GM19324 (cell line): ENCODE measurements at regions not wholly inside any gene's neighbourhood (a gene's known extent, or its start where the extent isn't known, plus 50 kb on each side); places are given as distances from the start of the nearest gene placed in this dataset.
"Not testable (repeated sequence)": the region's sequence is repeated elsewhere in the genome, so short reads cannot be mapped to it uniquely, and the experiment has no call there.

Source experiments
- ATAC-seq: cut with Tn5 transposase; IDR thresholded peaks from one replicate; pipeline ENCODE4 v1.9.1; 2021; ENCODE audit warnings: mild to moderate bottlenecking, moderate library complexity; ENCODE audit not compliant: unreplicated experiment, low FRiP score

DNA sequence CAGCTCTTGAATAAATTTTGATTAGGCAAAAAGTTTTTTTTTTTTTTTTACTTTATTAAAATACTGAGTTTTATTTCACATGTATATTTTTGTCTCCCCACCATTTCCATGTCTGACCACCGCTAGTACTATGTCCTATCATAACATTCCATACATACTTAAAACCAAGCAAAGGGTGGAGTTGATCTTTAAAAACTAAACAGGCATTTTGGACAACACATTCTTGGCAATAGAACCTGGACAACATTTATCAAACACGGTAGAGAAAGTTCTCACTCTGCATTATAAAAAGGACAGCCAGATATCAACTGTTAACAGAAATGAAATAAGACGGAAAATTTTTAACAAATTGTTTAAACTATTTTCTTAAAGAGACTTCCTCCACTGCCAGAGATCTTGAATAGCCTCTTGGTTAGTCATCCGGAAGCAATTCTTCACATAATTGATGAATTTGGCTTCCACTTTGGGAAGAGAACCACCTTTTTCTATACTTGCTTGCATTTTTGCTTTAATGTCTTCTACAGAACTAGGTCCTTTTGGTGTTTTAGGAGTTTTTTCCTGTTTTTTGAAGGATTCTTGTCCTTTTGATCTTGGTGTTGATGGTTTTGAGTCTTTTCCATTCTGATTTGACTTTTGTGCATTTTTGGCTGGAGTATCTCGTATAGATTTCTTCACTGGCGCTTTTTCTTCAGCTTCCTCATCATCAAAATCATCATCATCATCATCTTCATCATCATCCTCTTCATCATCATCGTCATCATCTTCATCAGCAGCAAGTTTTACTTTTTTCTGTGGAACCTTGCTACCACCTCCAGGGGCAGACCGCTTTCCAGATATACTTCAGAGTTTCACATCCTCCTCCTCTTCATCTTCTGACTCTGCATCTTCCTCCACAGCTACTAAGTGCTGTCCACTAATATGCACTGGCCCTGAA, 58.7 kb downstream of the POU5F2 start:
- ATAC-seq, result not testable (repeated sequence)

DNA sequence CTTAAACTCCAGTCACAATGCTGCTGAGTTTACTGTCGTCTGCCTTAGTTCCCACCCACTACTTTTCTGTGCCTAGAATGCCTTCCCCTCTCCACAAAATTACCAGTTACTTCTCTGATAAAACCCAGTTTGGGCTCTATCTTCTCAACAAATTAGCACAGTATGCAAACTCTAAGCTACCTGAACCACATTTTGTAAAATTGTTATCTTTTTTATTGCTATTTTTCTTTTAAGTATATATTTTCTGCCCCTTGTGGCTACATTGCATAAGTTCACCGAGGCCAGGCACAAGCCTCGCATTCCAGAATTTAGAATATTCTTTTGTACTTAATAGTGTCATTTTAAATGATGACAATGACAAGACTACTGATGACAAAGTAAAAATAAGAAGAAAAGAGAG, 60.0 kb downstream of the POU5F2 start:
- ATAC-seq, result no peak

DNA sequence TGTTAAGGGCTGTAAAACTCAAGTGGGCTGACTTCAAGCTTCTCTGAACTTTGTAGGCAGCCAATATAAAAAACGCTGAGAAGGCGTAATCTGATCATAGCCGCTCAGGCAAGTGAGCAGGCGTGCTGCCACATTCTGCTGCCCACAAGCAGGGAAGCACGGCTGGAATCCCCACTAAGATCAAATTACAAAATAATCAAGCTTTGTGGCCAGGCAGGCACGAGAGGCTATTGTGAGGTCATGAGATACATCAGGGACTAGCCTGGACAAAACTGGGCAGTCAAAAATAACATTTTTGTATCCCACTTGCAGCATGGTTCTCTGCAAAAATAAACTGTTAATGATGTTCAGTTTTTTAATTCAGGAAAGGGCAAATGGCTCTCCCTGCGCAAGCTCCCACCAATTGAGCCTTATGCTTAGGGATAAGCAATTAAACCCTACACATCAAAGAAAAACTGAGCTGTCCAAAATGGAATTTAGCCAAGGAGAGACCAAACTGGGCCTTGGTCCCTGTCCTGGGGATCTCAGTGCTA, 64.0 kb downstream of the POU5F2 start:
- ATAC-seq, result no peak

DNA sequence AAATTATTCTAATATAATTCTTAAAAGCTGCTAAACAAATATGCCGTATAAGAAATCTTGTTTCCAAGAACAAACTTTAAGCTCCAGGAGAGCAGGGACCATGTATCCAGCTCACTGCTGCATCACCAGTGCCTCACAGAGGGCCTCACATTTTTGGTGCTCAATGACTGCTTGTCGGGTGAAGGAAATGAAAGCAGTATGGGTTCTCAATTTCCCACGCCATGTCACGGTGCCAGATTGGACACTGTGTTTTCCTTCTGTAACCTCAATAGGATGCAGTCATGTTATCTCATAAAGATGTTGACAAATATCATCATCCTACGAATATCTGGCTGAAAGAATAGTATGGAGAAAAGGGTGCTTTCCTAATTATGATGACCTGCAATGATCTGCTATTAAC, 64.7 kb downstream of the POU5F2 start:
- no peak for ATAC-seq

DNA sequence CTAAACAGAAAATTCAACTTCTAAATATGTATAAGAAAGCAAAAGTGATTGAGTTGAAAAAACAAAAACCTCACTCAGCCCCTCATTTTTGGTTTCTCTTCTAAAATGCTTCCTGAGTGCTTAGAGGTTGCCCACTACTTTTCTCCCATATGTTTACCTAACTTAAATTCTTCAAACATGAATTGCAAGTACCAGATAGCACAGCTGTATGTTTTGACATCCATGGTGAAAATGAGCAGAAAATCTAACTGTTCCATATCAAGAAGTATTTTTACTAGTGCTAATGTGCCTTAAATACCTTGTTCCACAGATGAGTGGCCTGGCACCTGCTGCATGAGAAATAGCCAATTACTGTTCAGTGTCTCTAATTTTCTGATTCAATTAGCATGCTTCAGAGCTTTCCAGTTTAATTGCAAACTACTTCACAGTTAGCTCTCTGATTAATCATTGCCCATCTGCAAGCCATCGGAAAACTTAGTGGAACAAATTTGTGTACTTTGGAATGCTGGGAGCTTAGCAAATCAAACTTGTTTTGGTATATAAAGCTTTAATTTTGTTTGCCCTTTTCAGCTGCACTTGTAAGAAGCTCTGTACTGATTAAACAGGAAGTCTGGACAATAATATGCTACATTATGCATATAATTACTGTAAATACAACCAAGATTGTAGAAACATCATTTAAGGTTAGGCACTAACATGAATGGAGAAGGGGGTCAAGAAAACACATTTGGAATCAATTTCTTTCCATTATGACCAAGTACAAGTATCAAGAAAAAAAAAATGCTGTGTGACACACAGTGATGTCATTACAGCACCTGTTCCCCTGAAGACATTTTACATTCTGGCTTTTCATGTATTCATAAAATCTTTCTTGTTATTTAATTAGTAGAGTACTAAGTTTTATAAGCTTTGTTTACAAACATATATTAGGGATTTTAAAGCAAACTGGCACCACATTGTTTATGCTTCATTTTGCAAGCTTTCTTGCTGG, 65.6 kb downstream of the POU5F2 start:
- ATAC-seq, result peak; percentile 58

DNA sequence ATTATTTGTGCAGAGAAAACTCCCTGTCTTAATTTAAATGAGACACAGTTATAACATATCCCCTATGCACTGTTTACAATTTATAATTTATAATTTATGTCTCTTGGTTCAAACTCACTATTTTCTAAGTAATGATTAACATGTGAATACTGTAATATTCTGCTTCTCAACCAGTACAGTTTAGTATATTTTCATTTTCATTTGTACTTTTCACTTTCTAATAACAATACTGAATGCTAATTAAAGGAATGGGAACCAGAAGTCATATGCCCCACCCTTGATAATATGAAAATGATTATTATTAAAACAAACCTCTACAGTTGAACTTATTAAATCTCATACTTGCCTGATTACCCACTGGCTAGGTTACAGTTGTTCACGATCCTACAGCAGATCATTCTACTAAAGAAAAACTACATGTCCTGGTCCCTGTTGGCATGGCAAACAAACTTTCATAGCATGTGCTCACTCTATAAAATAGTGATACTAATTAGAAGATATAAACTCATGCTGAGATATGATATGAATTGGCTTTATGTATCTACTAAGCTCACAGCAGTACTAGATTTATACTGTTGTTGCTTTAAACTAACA, 66.4 kb downstream of the POU5F2 start:
- ATAC-seq, result peak; percentile 58

DNA sequence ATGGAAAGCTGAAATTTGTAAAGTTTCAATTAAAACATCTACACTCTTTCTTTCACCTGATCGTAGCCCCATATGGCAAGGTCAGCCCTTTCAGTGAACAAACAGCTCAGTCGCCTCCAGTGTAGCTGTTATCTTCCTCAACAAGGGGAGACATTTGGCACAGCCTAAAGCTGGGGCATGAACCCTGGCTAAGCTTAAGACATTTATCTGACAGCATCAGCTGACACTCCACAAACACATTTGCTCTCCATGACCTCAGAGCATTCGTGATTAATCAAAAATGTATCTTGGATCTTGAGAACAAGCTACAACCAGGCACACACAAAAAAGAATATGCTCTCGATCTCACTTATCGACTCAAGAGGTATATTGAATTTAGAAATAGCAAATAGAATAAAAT, 67.3 kb downstream of the POU5F2 start:
- ATAC-seq, result no peak

DNA sequence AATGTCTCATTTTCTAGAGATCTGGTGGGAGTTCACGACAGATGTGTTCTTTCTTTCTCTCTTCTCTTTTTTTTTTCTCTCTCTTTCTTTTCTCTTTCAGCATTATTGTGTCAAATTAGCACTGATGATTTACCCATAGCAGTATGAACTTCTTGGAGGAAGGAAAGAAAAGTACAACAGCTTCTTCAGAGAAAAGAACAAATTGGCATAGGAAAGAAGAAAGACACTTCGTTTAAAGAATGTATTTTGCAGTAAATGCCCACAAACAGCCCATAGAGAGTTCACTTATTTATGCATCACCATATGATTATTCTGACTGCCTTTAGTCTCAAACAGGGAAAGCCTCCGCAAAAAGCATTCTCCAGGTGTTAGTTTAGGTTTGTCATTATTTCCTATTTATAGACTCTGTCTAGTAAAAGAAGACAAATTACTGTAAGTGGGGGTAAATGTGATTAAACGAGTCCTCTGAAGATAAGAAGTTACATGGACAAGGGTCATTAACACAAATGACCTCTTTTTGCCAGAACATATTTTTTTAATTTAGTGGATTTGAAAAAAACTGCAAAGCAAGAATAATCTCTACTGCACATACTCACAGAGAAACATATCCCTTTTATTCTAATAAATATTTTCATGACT, 68.0 kb downstream of the POU5F2 start:
- no peak for ATAC-seq

DNA sequence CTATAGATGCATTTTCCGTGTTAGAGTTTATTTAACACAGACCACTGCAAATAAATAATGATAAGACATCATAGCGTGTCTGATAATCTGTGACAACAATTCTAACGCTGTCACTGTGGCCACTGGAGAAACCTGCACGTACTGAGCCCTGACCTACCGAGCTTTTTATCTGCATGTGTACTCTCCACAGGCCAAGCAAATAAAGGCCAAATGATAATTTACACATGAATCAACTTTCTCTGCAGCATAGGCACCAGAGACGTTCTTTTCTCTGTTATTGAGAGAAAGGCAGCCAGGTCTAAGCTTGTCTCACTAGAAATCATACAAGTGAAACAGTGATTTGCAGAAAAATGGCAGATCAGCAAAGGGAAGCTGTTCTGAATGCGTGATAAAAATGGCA, 75.8 kb downstream of the POU5F2 start:
- ATAC-seq, result no peak

DNA sequence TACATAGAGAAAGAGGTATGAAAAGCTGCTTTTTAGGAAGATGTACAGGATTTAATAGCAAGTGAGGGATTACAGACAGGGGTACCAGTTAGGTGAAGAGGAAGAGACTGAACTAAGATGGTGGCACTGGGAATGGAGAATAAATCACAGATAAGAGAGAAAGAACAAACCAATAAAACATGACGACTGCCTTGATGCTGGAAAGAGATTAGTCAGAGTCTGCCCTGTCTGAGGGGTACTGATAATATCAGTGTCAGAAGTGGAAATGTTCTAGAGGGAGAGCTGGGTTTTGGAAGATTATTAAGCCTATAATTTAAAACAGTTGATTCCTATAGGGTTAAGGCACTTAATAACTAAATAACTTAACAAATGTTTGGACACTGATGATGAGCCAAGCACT, 77.7 kb downstream of the NR2F1 start:
- ATAC-seq, result no peak

DNA sequence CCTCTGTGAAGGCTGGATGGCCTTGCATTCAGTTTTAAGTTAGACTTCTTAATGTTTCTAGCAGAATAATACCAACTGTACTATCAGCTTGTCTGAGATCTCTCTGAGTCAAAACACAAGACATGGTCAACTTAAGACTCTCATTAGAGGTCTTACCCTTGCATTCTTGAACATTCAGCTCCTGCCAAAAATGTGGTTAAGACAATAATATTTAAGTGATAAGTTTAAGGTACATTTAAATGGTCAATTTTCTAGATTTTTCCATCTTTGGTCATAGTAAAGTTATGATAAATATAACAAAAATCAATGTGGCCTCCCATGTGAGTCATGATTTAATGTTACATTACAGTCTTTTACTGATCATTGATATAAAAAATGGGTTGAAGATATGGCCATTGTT, 75.0 kb downstream of the NR2F1 start:
- no peak for ATAC-seq

DNA sequence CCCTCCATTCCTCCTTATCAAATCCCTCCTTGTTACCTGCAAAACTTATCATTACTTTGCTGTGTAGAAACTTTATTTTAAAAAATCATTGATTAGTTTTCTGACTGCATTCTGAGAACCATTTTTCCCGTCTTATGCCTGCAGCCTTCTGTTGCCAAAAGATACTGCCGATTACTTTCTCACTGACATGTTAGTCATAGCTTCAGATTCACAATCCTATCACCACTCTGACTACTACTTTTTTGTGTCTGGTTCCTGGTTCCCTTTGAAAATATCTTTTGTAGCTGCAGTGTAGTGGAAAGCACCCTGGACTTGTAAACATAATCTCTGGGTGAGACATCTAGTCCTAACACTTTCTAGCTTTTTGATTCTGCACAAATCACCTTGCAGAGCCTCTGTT, 71.7 kb downstream of the NR2F1 start:
- ATAC-seq, result no peak

DNA sequence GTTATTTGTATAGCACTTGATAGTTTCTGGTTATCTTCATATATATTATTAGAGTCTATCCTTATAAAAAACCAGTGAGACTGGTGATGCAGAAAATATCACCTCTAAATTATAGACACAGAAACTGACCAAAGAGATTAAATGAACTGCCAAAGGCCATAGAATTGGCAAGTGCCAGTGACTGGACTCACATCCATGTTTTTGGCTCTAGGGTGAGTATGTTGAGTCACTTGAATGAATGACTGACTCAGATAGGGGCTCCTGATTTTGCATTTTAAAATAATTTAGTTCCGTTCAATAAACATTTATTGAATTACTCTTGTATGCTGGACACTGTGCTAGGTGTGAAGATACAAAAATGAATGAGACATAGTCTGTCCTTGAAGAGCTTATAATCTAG, 70.7 kb downstream of the NR2F1 start:
- no peak for ATAC-seq

DNA sequence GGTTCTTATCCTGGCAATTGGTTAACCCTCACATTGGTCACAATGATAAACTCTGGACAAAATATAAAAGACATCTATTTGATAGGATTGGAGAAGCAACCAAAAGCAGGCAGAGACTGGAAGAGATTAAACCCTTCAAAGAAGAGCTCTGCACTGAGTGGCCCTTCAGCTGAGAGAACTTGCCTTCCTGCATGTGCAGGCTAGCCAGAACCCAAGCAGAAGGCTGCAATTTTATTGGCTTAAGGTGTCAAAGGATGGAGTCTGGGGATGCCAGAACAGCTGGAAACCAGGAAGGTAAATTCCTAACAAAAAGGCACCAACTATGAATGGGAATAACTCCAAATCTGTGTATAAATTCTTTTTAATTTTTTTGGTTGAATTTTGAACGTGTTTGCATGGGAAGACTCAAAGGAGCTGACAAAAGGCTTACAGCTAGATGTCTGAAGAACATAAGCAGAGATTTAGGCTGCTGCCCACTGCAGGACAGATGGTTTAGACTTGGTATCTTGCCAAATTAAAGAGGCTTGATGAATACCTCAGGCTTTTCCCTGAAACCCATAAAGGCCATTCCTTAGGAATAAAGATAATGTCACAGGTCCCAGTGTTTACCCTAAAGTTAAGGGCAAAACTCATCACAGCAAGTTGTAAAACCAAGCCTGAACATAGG, 66.3 kb downstream of the NR2F1 start:
- ATAC-seq, result no peak

DNA sequence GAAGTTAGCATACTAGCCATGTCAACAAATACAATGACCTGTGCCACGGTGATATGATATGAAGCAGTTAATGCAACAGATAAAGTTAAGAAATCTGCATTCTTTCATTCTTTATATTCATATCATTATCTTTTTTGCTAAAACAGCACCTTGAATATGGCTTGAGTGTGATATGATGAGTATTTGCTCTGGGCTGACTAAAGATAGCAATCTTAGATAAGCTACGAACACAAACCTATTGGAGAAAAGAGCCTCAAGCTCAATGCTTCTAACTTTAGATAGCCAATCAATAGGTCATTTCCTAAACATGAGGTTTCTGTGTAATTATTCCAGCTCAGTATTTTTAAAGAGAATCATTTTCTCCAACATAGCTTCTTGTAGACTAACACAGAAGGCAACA, 61.7 kb downstream of the NR2F1 start:
- no peak for ATAC-seq
